ENCODE measurements at regions not wholly inside any gene's neighbourhood (a gene's known extent, or its start where the extent isn't known, plus 50 kb on each side); places are given as distances from the start of the nearest gene placed in this dataset.

- no peak for TF ChIP-seq YY1 (IDR thresholded peaks at IDR 0.05; ENCODE audit: insufficient read depth, insufficient read length)
- no peak for TF ChIP-seq ZNF274 (IDR thresholded peaks at IDR 0.05; ENCODE audit: low read depth, low read length)
- TF ChIP-seq SUZ12 (IDR thresholded peaks at IDR 0.05; ENCODE audit: extremely low read depth, insufficient read depth, insufficient read length): no peak
Measured at GRCh38 chr2:100662866-100663265, 100.1 kb downstream of the PDCL3 start.

All from NT2/D1 (cell line).